K562 (cell line): ENCODE measurements at regions not wholly inside any gene's neighbourhood (a gene's known extent, or its start where the extent isn't known, plus 50 kb on each side); places are given as distances from the start of the nearest gene placed in this dataset.

Experiments used
- ARHGAP35 ChIP-seq: fragments of 450-650 bp; IDR thresholded peaks from 2 replicates; pipeline ENCODE4 v1.6.1; 2018; ENCODE audit not compliant: partially characterized antibody
- CTCF ChIP-seq, 3 experiments: IDR thresholded peaks in 2 of 3; conservative IDR thresholded peaks in 1 of 3; 2 replicates each; pipeline ENCODE4 v1.5.1; 2011 to 2012; ENCODE audit warnings: low read length in 3 of 3, mild to moderate bottlenecking in 3 of 3, control low read depth in 2 of 3, improper control_type of control experiment in 1 of 3, inconsistent platforms in 1 of 3, low read depth in 1 of 3, mixed read lengths in 1 of 3, moderate library complexity in 1 of 3; ENCODE audit not compliant: insufficient read depth in 2 of 3
- GABPB1 ChIP-seq: sonication (generic); formaldehyde crosslinking; IDR thresholded peaks from 2 replicates; pipeline ENCODE4 v1.8.0; 2022; ENCODE audit warnings: mild to moderate bottlenecking, missing genetic modification reagents
- GTF2F1 ChIP-seq: IDR thresholded peaks from 2 replicates; pipeline ENCODE4 v1.6.1; 2011; ENCODE audit warnings: low read depth, low read length, improper control_type of control experiment
- HDAC2 ChIP-seq: fragments of 450-650 bp; IDR thresholded peaks from 2 replicates; pipeline ENCODE4 v1.6.1; 2016; ENCODE audit warnings: mild to moderate bottlenecking
- KAT8 ChIP-seq: fragments of 450-650 bp; IDR thresholded peaks from 2 replicates; pipeline ENCODE4 v1.6.1; 2016; ENCODE audit warnings: low read depth, mild to moderate bottlenecking
- NBN ChIP-seq: fragments of 450-650 bp; IDR thresholded peaks from 2 replicates; pipeline ENCODE4 v1.6.1; 2016; ENCODE audit warnings: low read depth, mild to moderate bottlenecking
- REST ChIP-seq, 2 experiments: fragments of 450-650 bp; formaldehyde crosslinking in 1 of 2; IDR thresholded peaks; 2 replicates each; pipeline versions ENCODE4 v1.4.0 to v1.6.1; 2014 to 2020; ENCODE audit warnings: mild to moderate bottlenecking in 2 of 2, borderline replicate concordance in 1 of 2, low read depth in 1 of 2
- SIN3A ChIP-seq, 2 experiments: fragments of 150-350 bp in 1 of 2; IDR thresholded peaks; 2 replicates each; pipeline ENCODE4 v1.6.1; 2011 to 2016; ENCODE audit warnings: borderline replicate concordance in 2 of 2, low read depth in 2 of 2, low read length in 2 of 2, mild to moderate bottlenecking in 2 of 2, moderate library complexity in 2 of 2; ENCODE audit not compliant: control insufficient read depth in 1 of 2
- SP1 ChIP-seq: sonication (generic); formaldehyde crosslinking; IDR thresholded peaks from 2 replicates; pipeline ENCODE4 v1.8.1; 2022; ENCODE audit warnings: mild to moderate bottlenecking, missing genetic modification reagents
- ZNF121 ChIP-seq: sonication (generic); formaldehyde crosslinking; conservative IDR thresholded peaks from 2 replicates; pipeline ENCODE4 v1.8.0; 2022; ENCODE audit warnings: missing genetic modification reagents
- ZNF134 ChIP-seq: fragments of 250-450 bp; sonication (Bioruptor Pico); conservative IDR thresholded peaks from 2 replicates; pipeline ENCODE4 v1.4.0; 2020
- ZNF282 ChIP-seq: sonication (generic); formaldehyde crosslinking; IDR thresholded peaks from 2 replicates; pipeline ENCODE4 v1.8.1; 2023; ENCODE audit warnings: missing genetic modification reagents

- TF ChIP-seq KAT8 (no peak), NBN (no peak), HDAC2 (no peak), REST (IDR thresholded peaks at IDR 0.05; ENCODE audit: borderline replicate concordance) (no peak), REST (CRISPR knock-in tag; IDR thresholded peaks at IDR 0.05; ENCODE audit: low read depth) (no peak), GTF2F1 (no peak), SP1 (CRISPR knock-in tag) (no peak), ZNF121 (CRISPR knock-in tag) (no peak), SIN3A (IDR thresholded peaks at IDR 0.05; ENCODE audit: borderline replicate concordance in 2 of 2, control insufficient read depth in 1 of 2, low read depth in 2 of 2, low read length in 2 of 2) (no peak), ARHGAP35 (no peak), GABPB1 (CRISPR knock-in tag) (no peak), CTCF (IDR thresholded peaks at IDR 0.05 in 2 of 3, conservative IDR thresholded peaks at IDR 0.05 in 1 of 3; ENCODE audit: insufficient read depth in 2 of 3, low read depth in 1 of 3, low read length in 3 of 3) (no peak), ZNF282 (CRISPR knock-in tag) (no peak), ZNF134 (no peak)
Observed at GRCh38 chr1:203931953-203932352, 70.6 kb downstream of the SNRPE start.
